SK-N-SH (cell line): ENCODE measurements at regions not wholly inside any gene's neighbourhood (a gene's known extent, or its start where the extent isn't known, plus 50 kb on each side); places are given as distances from the start of the nearest gene placed in this dataset.

Source experiments
- CTCF ChIA-PET: fragments of 300-600, 350-600 bp; formaldehyde crosslinking; extraction: SDS; loops from one replicate; lab custom pipeline; 2021; lab: Yijun Ruan, JAX
- POLR2A ChIA-PET: fragments of 350-600 bp; sonication (Branson Sonifier 250); formaldehyde crosslinking; extraction: SDS; loops from one replicate; lab custom pipeline; 2020; ENCODE audit warnings: antibody characterized with exemption, inconsistent platforms; lab: Yijun Ruan, JAX
- DNase-seq: peaks from one replicate; pipeline ENCODE4 v3.0.0; 2012
- H2AFZ ChIP-seq: fragments of 200-600 bp; sonication (generic); 2 replicates; pipeline ENCODE4 v1.8.1; 2016; ENCODE audit warnings: antibody characterized with exemption, mild to moderate bottlenecking, low read depth
- H3F3A ChIP-seq: fragments of 200-600 bp; sonication (generic); replicated peaks from 2 replicates; pipeline ENCODE3; 2016; ENCODE audit warnings: antibody characterized with exemption, mild to moderate bottlenecking; ENCODE audit not compliant: insufficient read depth
- H3K27ac ChIP-seq, 2 experiments: fragments of 200-500 bp in 1 of 2; fragments of 200-600 bp in 1 of 2; sonication (Bioruptor generic) in 1 of 2; sonication (generic), shearing (Covaris generic) in 1 of 2; 2 replicates each; pipeline versions ENCODE4 v1.5.1 to v1.6.1; 2014 to 2016; ENCODE audit warnings: low read depth in 2 of 2, inconsistent platforms in 1 of 2, low read length in 1 of 2, mild to moderate bottlenecking in 1 of 2, mixed read lengths in 1 of 2
- H3K27me3 ChIP-seq: fragments of 200-600 bp; sonication (generic), shearing (Covaris generic); 2 replicates; pipeline ENCODE4 v1.6.1; 2016; ENCODE audit warnings: mixed run types; ENCODE audit not compliant: insufficient read depth
- H3K36me3 ChIP-seq, 2 experiments: fragments of 200-500 bp in 1 of 2; fragments of 200-600 bp in 1 of 2; sonication (Bioruptor generic) in 1 of 2; sonication (generic) in 1 of 2; replicated peaks in 1 of 2; 2 replicates each; pipeline versions ENCODE3 to v1.5.1; 2014 to 2016; ENCODE audit warnings: low read length in 1 of 2, mild to moderate bottlenecking in 1 of 2; ENCODE audit not compliant: insufficient read depth in 2 of 2, control insufficient read depth in 1 of 2
- H3K4me1 ChIP-seq, 2 experiments: fragments of 200-500 bp in 1 of 2; fragments of 200-600 bp in 1 of 2; sonication (Bioruptor generic) in 1 of 2; sonication (generic), shearing (Covaris generic) in 1 of 2; 2 replicates each; pipeline versions ENCODE4 v1.5.1 to v1.6.1; 2014 to 2016; ENCODE audit warnings: low read depth in 1 of 2, low read length in 1 of 2, mixed run types in 1 of 2; ENCODE audit not compliant: insufficient read depth in 2 of 2, control insufficient read depth in 1 of 2
- H3K4me2 ChIP-seq: fragments of 200-600 bp; sonication (generic), shearing (Covaris generic); 2 replicates; pipeline ENCODE4 v1.6.1; 2017; ENCODE audit warnings: mixed run types
- H3K4me3 ChIP-seq, 2 experiments: fragments of 200-500 bp in 1 of 2; fragments of 200-600 bp in 1 of 2; sonication (Bioruptor generic) in 1 of 2; sonication (generic), shearing (Covaris generic) in 1 of 2; 2 replicates each; pipeline versions ENCODE4 v1.5.1 to v1.8.1; 2014 to 2016; ENCODE audit warnings: low read depth in 2 of 2, inconsistent platforms in 1 of 2, low read length in 1 of 2, mild to moderate bottlenecking in 1 of 2, mixed read lengths in 1 of 2, moderate library complexity in 1 of 2
- H3K79me2 ChIP-seq: fragments of 200-600 bp; sonication (generic); 2 replicates; pipeline ENCODE4 v1.8.1; 2017; ENCODE audit warnings: mild to moderate bottlenecking; ENCODE audit not compliant: insufficient read depth
- H3K9ac ChIP-seq: fragments of 200-600 bp; sonication (generic); 2 replicates; pipeline ENCODE4 v1.6.1; 2017; ENCODE audit warnings: mixed run types
- H3K9me2 ChIP-seq: fragments of 200-600 bp; sonication (generic); 2 replicates; pipeline ENCODE4 v1.6.1; 2017; ENCODE audit warnings: mixed run types
- H3K9me3 ChIP-seq: fragments of 200-600 bp; sonication (generic); 2 replicates; pipeline ENCODE4 v1.6.1; 2017; ENCODE audit warnings: mixed run types, mild to moderate bottlenecking, moderate library complexity
- H4K20me1 ChIP-seq: fragments of 200-600 bp; sonication (generic); 2 replicates; pipeline ENCODE4 v1.6.1; 2017; ENCODE audit warnings: mild to moderate bottlenecking, mixed run types; ENCODE audit not compliant: insufficient read depth
- EP300 ChIP-seq, 2 experiments: IDR thresholded peaks; 2 replicates each; pipeline versions ENCODE4 v1.4.0 to v1.6.1; 2012; ENCODE audit warnings: borderline replicate concordance in 1 of 2, low read depth in 1 of 2, low read length in 1 of 2
- EZH2phosphoT487 ChIP-seq: fragments of 200-600 bp; sonication (generic); IDR thresholded peaks from 2 replicates; pipeline ENCODE4 v1.6.1; 2017; ENCODE audit warnings: low read depth, mixed run types, mild to moderate bottlenecking, antibody characterized with exemption, moderate library complexity, borderline replicate concordance
- FOXJ3 ChIP-seq: sonication (generic); formaldehyde crosslinking; IDR thresholded peaks from 2 replicates; pipeline ENCODE4 v1.5.1; 2020; ENCODE audit warnings: mild to moderate bottlenecking, missing genetic modification reagents
- GABPA ChIP-seq: IDR thresholded peaks from 2 replicates; pipeline ENCODE4 v1.4.0; 2012; ENCODE audit warnings: low read depth, mild to moderate bottlenecking
- GATA2 ChIP-seq: sonication (generic); formaldehyde crosslinking; IDR thresholded peaks from 2 replicates; pipeline ENCODE4 v1.5.0; 2020; ENCODE audit warnings: mild to moderate bottlenecking, missing genetic modification reagents
- JUND ChIP-seq: IDR thresholded peaks from 2 replicates; pipeline ENCODE4 v1.4.0; 2012
- MAX ChIP-seq: IDR thresholded peaks from 2 replicates; pipeline ENCODE4 v1.4.0; 2012; ENCODE audit warnings: low read depth
- MXI1 ChIP-seq: IDR thresholded peaks from 2 replicates; pipeline ENCODE4 v1.6.1; 2012; ENCODE audit warnings: mild to moderate bottlenecking, low read depth, low read length, improper control_type of control experiment
- POLR2AphosphoS5 ChIP-seq: IDR thresholded peaks from 2 replicates; pipeline ENCODE4 v1.6.1; 2012; ENCODE audit warnings: low read depth, low read length
- RCOR1 ChIP-seq: fragments of 150-350 bp; IDR thresholded peaks from 2 replicates; pipeline ENCODE4 v1.6.1; 2017; ENCODE audit warnings: antibody characterized with exemption, low read length
- RFX5 ChIP-seq: IDR thresholded peaks from 2 replicates; pipeline ENCODE4 v1.6.1; 2012; ENCODE audit warnings: mild to moderate bottlenecking, improper control_type of control experiment, low read length
- RXRA ChIP-seq: IDR thresholded peaks from 2 replicates; pipeline ENCODE4 v1.4.0; 2012; ENCODE audit warnings: low read depth, mild to moderate bottlenecking, borderline replicate concordance
- SMC3 ChIP-seq: IDR thresholded peaks from 2 replicates; pipeline ENCODE4 v1.6.1; 2012; ENCODE audit warnings: low read depth, low read length, improper control_type of control experiment
- TAF1 ChIP-seq: IDR thresholded peaks from 2 replicates; pipeline ENCODE4 v1.6.1; 2012; ENCODE audit warnings: low read depth, mild to moderate bottlenecking, low read length, moderate library complexity, borderline replicate concordance
- TCF12 ChIP-seq: IDR thresholded peaks from 2 replicates; pipeline ENCODE4 v1.4.0; 2012
- USF1 ChIP-seq: IDR thresholded peaks from 2 replicates; pipeline ENCODE4 v1.4.0; 2012; ENCODE audit warnings: low read depth, borderline replicate concordance
- WGBS: methylation state at CpG from one replicate; pipeline ENCODE4 v1.1.6; 2017; ENCODE audit warnings: low lambda C conversion rate; 5-methylcytosine and 5-hydroxymethylcytosine counted together
- TF ChIP-seq, protein P1 (sequence below): fragments of 200-600 bp; sonication (generic); IDR thresholded peaks from 2 replicates; pipeline ENCODE4 v1.6.1; 2017; ENCODE audit warnings: antibody characterized with exemption, mild to moderate bottlenecking, moderate library complexity
- TF ChIP-seq, protein P2 (sequence below): IDR thresholded peaks from 2 replicates; pipeline ENCODE4; 2012

DNA sequence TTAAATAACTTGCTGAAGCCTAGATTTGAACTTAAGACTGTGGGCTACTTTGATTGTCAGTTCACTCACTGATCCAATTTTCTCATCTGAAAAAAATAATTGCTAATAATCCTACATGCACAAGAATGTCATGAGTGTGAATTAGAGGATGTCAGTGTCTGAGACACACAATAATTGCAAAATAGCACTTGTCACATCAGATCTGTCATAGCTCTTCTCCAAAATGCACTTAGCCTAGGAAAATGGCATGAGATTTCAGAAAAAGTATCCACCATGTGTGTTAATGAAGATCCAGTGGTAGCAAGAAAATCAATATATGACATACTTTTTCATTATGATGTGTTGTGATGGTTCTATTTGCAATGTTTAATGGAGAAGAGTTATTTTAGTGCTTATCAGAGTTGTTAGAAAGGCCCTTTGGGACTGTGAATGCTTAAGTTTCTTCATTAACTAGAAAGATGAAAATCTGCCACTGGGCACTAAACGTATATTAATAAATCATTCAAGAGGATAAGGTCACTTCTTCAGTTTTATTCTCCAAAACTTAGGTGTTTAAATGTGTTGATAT is 786.2 kb downstream of the C6orf118 start:
- H3K9me2 ChIP-seq: no peaks in the 10 kb centered on the region
- H3K9me3 ChIP-seq: no peaks in the 10 kb centered on the region
- H3K9ac ChIP-seq: no peak overlapping the region
- no peaks in the 10 kb centered on the region for H4K20me1 ChIP-seq
- no peaks in the 10 kb centered on the region for H3K79me2 ChIP-seq
- H3K36me3 ChIP-seq: no peaks in the 10 kb centered on the region
- CTCF ChIA-PET: no interaction called here
- H3K27me3 ChIP-seq: no peaks in the 10 kb centered on the region
- H2AFZ ChIP-seq: no peak overlapping the region
- H3K27ac ChIP-seq: no peak overlapping the region
- TF ChIP-seq RCOR1 (no peak), TCF12 (no peak), EP300 (IDR thresholded peaks at IDR 0.05; ENCODE audit: borderline replicate concordance in 1 of 2, low read depth in 1 of 2, low read length in 1 of 2) (no peak), RFX5 (no peak), GABPA (no peak), USF1 (no peak), RXRA (no peak), MAX (no peak), FOXJ3 (CRISPR knock-in tag) (no peak), POLR2AphosphoS5 (no peak), SMC3 (no peak), EZH2phosphoT487 (no peak), GATA2 (CRISPR knock-in tag) (no peak), TAF1 (no peak), MXI1 (no peak), JUND (no peak)
- TF ChIP-seq, protein P1, sequence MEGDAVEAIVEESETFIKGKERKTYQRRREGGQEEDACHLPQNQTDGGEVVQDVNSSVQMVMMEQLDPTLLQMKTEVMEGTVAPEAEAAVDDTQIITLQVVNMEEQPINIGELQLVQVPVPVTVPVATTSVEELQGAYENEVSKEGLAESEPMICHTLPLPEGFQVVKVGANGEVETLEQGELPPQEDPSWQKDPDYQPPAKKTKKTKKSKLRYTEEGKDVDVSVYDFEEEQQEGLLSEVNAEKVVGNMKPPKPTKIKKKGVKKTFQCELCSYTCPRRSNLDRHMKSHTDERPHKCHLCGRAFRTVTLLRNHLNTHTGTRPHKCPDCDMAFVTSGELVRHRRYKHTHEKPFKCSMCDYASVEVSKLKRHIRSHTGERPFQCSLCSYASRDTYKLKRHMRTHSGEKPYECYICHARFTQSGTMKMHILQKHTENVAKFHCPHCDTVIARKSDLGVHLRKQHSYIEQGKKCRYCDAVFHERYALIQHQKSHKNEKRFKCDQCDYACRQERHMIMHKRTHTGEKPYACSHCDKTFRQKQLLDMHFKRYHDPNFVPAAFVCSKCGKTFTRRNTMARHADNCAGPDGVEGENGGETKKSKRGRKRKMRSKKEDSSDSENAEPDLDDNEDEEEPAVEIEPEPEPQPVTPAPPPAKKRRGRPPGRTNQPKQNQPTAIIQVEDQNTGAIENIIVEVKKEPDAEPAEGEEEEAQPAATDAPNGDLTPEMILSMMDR: no peak
- TF ChIP-seq, protein P2, sequence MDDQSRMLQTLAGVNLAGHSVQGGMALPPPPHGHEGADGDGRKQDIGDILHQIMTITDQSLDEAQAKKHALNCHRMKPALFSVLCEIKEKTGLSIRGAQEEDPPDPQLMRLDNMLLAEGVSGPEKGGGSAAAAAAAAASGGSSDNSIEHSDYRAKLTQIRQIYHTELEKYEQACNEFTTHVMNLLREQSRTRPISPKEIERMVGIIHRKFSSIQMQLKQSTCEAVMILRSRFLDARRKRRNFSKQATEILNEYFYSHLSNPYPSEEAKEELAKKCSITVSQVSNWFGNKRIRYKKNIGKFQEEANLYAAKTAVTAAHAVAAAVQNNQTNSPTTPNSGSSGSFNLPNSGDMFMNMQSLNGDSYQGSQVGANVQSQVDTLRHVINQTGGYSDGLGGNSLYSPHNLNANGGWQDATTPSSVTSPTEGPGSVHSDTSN: no peak
- DNase-seq: no peak
- no peak overlapping the region for H3K4me2 ChIP-seq
- POLR2A ChIA-PET: no interaction called here
- no peaks in the 10 kb centered on the region for H3K4me1 ChIP-seq
- H3F3A ChIP-seq: no peaks in the 10 kb centered on the region
- WGBS: 6% methylated on average over 1 of the region's 1 CpG
- H3K4me3 ChIP-seq: no peak overlapping the region
